ENCODE measurements at regions not wholly inside any gene's neighbourhood (a gene's known extent, or its start where the extent isn't known, plus 50 kb on each side); places are given as distances from the start of the nearest gene placed in this dataset.

DNA sequence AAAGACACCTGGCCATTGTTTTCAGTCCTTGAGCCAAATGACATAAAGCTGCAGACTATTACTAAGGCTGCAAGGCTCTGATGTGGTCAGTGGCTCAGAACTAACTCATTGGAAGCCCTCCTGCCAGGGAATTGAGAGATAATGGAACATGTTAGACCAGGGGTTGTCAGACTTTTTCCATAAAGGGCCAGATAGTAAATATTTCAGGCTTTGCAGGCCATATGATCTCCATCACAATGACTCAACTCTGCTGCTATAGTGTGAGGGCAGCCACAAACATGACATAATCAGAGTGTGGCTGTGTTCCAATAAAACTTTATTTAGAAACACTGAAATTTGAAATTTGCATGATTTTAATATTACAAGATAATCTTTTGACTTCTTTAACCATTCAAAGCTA, 140.3 kb downstream of the TMEM30B start:
- no peak for DNase-seq
- TF ChIP-seq POLR2A (IDR thresholded peaks at IDR 0.05) (no peak), CTCF (IDR thresholded peaks at IDR 0.05) (no peak)

GRCh38 chr14:61140271-61140670, 140.9 kb downstream of the TMEM30B start:
- no peaks in the 10 kb centered on the region for H3K27me3 ChIP-seq
- WGBS, 2 donors = 51 to 75% methylated on average over 3 of the region's 3 CpGs
- no peaks in the 10 kb centered on the region for H3K36me3 ChIP-seq
- no peaks in the 10 kb centered on the region for H3K9me3 ChIP-seq
- H3K27ac ChIP-seq = no peak overlapping the region
- H3K4me3 ChIP-seq (replicated peaks in 1 of 3) = no peak overlapping the region
- no peaks in the 10 kb centered on the region for H3K4me1 ChIP-seq
- intact Hi-C loops (cut with DNase I) = no loop called here
- no peak for TF ChIP-seq CTCF (IDR thresholded peaks at IDR 0.05)
- TF ChIP-seq POLR2A (IDR thresholded peaks at IDR 0.05) = no peak
- no peak for DNase-seq

More for the DNA sequence above, 140.3 kb downstream of the TMEM30B start:
- H3K27ac ChIP-seq = no peak overlapping the region
- H3K9me3 ChIP-seq = no peaks in the 10 kb centered on the region
- H3K27me3 ChIP-seq = no peaks in the 10 kb centered on the region
- no peak overlapping the region for H3K4me3 ChIP-seq (replicated peaks in 1 of 3)
- H3K4me1 ChIP-seq = no peaks in the 10 kb centered on the region
- no peaks in the 10 kb centered on the region for H3K36me3 ChIP-seq
- intact Hi-C loops (cut with DNase I) = no loop called here

- TF ChIP-seq POLR2A (IDR thresholded peaks at IDR 0.05) = no peak
- TF ChIP-seq CTCF (IDR thresholded peaks at IDR 0.05) = no peak
- Histone ChIP-seq H3K27me3 (no peaks in the 10 kb centered on the region), H3K27ac (no peak overlapping the region), H3K4me1 (no peaks in the 10 kb centered on the region), H3K9me3 (no peaks in the 10 kb centered on the region), H3K36me3 (no peaks in the 10 kb centered on the region), H3K4me3 (replicated peaks in 1 of 3) (no peak overlapping the region)
- no peak for DNase-seq
- WGBS, 2 donors = 88 to 89% methylated on average over 2 of the region's 2 CpGs
- intact Hi-C loops (cut with DNase I) = no loop called here
These were observed 142.0 kb downstream of the TMEM30B start for GRCh38 chr14:61139006-61139599.

DNA sequence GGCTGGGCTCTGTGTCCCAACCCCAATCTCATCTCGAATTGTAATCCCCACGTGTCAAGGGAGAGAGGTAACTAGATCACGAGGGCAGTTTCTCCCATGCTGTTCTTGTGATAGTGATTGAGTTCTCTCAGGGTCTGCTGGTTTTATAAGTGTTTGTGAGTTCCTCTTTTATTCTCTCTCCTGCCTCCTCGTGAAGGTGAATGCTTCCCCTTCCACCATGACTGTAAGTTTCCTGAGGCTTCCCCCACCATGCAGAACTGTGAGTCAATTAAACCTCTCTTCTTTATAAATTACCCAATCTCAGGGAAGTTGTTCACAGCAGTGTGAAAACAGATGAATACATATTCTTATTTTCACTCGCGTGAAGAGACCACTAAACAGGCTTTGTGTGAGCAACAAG, 148.2 kb downstream of the TMEM30B start:
- no peaks in the 10 kb centered on the region for H3K36me3 ChIP-seq
- H3K4me1 ChIP-seq = no peaks in the 10 kb centered on the region
- DNase-seq = no peak
- TF ChIP-seq POLR2A (IDR thresholded peaks at IDR 0.05) = no peak
- WGBS, 2 donors = 56 to 72% methylated on average over 6 of the region's 6 CpGs
- H3K9me3 ChIP-seq = no peaks in the 10 kb centered on the region
- no peak overlapping the region for H3K27ac ChIP-seq
- intact Hi-C loops (cut with DNase I) = no loop called here
- no peaks in the 10 kb centered on the region for H3K27me3 ChIP-seq
- H3K4me3 ChIP-seq (replicated peaks in 1 of 3) = no peak overlapping the region

- Histone ChIP-seq H3K36me3 (no peaks in the 10 kb centered on the region), H3K27me3 (no peaks in the 10 kb centered on the region), H3K27ac (no peak overlapping the region), H3K4me1 (no peaks in the 10 kb centered on the region), H3K4me3 (replicated peaks in 1 of 3) (no peak overlapping the region), H3K9me3 (no peaks in the 10 kb centered on the region)
- TF ChIP-seq CTCF (IDR thresholded peaks at IDR 0.05) (no peak), POLR2A (IDR thresholded peaks at IDR 0.05) (no peak)
- 89 to 94% methylated on average over 3 of the region's 3 CpGs for whole genome bisulfite sequencing, 2 donors
- no peak for DNase-seq
- intact Hi-C loops (cut with DNase I) = no loop called here
These were observed 148.8 kb downstream of the TMEM30B start for GRCh38 chr14:61132336-61132735.
